ENCODE measurements at regions not wholly inside any gene's neighbourhood (a gene's known extent, or its start where the extent isn't known, plus 50 kb on each side); places are given as distances from the start of the nearest gene placed in this dataset.
"Not testable (repeated sequence)": the region's sequence is repeated elsewhere in the genome, so short reads cannot be mapped to it uniquely, and the experiment has no call there.

- POLR2A ChIA-PET, result no interaction called here
- DNase-seq, result no peak
- ATAC-seq (ENCODE audit: low read depth), result no peak
- CTCF ChIA-PET, result no interaction called here
- H3K4me1 Mint-ChIP-seq, result no peaks in the 10 kb centered on the region
- H3K36me3 Mint-ChIP-seq (ENCODE audit: low read depth), result no peaks in the 10 kb centered on the region
- TF ChIP-seq, protein P1, sequence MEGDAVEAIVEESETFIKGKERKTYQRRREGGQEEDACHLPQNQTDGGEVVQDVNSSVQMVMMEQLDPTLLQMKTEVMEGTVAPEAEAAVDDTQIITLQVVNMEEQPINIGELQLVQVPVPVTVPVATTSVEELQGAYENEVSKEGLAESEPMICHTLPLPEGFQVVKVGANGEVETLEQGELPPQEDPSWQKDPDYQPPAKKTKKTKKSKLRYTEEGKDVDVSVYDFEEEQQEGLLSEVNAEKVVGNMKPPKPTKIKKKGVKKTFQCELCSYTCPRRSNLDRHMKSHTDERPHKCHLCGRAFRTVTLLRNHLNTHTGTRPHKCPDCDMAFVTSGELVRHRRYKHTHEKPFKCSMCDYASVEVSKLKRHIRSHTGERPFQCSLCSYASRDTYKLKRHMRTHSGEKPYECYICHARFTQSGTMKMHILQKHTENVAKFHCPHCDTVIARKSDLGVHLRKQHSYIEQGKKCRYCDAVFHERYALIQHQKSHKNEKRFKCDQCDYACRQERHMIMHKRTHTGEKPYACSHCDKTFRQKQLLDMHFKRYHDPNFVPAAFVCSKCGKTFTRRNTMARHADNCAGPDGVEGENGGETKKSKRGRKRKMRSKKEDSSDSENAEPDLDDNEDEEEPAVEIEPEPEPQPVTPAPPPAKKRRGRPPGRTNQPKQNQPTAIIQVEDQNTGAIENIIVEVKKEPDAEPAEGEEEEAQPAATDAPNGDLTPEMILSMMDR (IDR thresholded peaks at IDR 0.05), result no peak
- no peaks in the 10 kb centered on the region for H3K27me3 Mint-ChIP-seq
- no peak overlapping the region for H3K4me3 Mint-ChIP-seq
- intact Hi-C loops (cut with micrococcal nuclease), result no loop called here
- no peaks in the 10 kb centered on the region for H3K9me3 Mint-ChIP-seq
- H3K27ac Mint-ChIP-seq, result no peak overlapping the region
Measured at GRCh38 chr1:221972276-221973235, 230.7 kb upstream of the DUSP10 start.

DNA sequence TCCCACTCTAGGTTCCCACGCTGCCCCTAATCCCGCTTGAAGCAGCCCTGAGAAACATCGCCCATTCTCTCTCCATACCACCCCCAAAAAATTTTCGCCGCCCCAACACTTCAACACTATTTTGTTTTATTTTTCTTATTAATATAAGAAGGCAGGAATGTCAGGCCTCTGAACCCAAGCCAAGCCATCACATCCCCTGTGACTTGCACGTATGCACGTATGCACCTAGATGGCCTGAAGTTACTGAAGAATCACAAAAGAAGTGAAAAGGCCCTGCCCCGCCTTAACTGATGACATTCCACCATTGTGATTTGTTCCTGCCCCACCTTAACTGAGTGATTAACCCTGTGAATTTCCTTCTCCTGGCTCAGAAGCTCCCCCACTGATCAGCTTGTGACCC, 229.1 kb upstream of the DUSP10 start:
- H3K27ac Mint-ChIP-seq; CTCF ChIA-PET; H3K27me3 Mint-ChIP-seq; H3K4me1 Mint-ChIP-seq; H3K36me3 Mint-ChIP-seq (ENCODE audit: low read depth); intact Hi-C loops (cut with micrococcal nuclease); POLR2A ChIA-PET; H3K4me3 Mint-ChIP-seq; H3K9me3 Mint-ChIP-seq; ATAC-seq (ENCODE audit: low read depth); DNase-seq: not testable (repeated sequence)

GRCh38 chr1:221969298-221969858, 227.5 kb upstream of the DUSP10 start:
- H3K27ac Mint-ChIP-seq; H3K27me3 Mint-ChIP-seq; H3K9me3 Mint-ChIP-seq; DNase-seq; H3K4me1 Mint-ChIP-seq; intact Hi-C loops (cut with micrococcal nuclease); POLR2A ChIA-PET; H3K36me3 Mint-ChIP-seq (ENCODE audit: low read depth); CTCF ChIA-PET; ATAC-seq (ENCODE audit: low read depth); H3K4me3 Mint-ChIP-seq: not testable (repeated sequence)

DNA sequence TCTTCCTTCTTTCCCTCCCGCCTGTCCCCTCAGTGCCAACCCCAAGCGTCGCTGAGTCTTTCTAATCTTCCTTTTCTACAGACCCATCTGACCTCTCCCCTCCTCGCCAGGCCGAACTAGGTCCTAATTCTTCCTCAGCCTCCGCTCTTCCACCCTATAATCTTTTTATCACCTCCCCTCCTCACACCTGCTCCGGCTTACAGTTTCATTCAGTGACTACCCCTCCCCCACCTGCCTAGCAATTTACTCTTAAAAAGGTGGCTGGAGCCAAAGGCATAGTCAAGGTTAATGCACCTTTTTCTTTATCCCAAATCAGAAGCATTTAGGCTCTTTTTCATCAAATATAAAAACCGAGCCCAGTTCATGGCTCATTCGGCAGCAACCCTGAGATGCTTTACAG, 225.6 kb upstream of the DUSP10 start:
- ATAC-seq (ENCODE audit: low read depth); H3K9me3 Mint-ChIP-seq; CTCF ChIA-PET; H3K4me1 Mint-ChIP-seq; POLR2A ChIA-PET; H3K27ac Mint-ChIP-seq; H3K36me3 Mint-ChIP-seq (ENCODE audit: low read depth); DNase-seq; H3K4me3 Mint-ChIP-seq; H3K27me3 Mint-ChIP-seq; intact Hi-C loops (cut with micrococcal nuclease): not testable (repeated sequence)

DNA sequence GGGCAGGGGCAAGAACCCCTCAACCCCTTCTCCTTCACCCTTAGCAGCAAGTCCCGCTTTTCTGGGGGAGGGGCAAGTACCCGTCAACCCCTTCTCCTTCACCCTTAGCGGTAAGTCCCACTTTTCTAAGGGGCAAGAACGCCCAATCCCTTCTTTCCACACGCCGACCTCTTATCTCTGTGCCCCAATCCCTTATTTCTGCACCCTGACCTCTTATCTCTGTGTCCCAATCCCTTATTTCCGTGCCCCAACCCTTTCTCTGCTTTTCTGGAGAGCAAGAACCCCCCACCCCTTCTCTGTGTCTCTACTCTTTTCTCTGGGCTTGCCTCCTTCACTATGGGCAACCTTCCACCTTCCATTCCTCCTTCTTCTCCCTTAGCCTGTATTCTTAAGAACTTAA, 225.0 kb upstream of the DUSP10 start:
- ATAC-seq (ENCODE audit: low read depth); POLR2A ChIA-PET; DNase-seq; H3K9me3 Mint-ChIP-seq; H3K36me3 Mint-ChIP-seq (ENCODE audit: low read depth); H3K4me1 Mint-ChIP-seq; CTCF ChIA-PET; H3K27ac Mint-ChIP-seq; H3K4me3 Mint-ChIP-seq; intact Hi-C loops (cut with micrococcal nuclease); H3K27me3 Mint-ChIP-seq: not testable (repeated sequence)

- ATAC-seq (ENCODE audit: low read depth); intact Hi-C loops (cut with micrococcal nuclease); POLR2A ChIA-PET; H3K4me3 Mint-ChIP-seq; H3K27ac Mint-ChIP-seq; H3K9me3 Mint-ChIP-seq; H3K27me3 Mint-ChIP-seq; DNase-seq; H3K36me3 Mint-ChIP-seq (ENCODE audit: low read depth); CTCF ChIA-PET: not testable (repeated sequence)
- H3K4me1 Mint-ChIP-seq, result peaks cover 14% of the 10 kb centered on the region
Measured at GRCh38 chr1:221965891-221966290, 224.0 kb upstream of the DUSP10 start.

GRCh38 chr1:221965252-221965651, 223.4 kb upstream of the DUSP10 start:
- Mint-ChIP-seq H3K27me3 (no peaks in the 10 kb centered on the region), H3K9me3 (no peaks in the 10 kb centered on the region), H3K4me3 (no peak overlapping the region), H3K4me1 (peaks cover 17% of the 10 kb centered on the region), H3K27ac (no peak overlapping the region), H3K36me3 (ENCODE audit: low read depth) (no peaks in the 10 kb centered on the region)
- ChIA-PET POLR2A (no interaction called here), CTCF (no interaction called here)
- DNase-seq (no peak), ATAC-seq (ENCODE audit: low read depth) (no peak)
- TF ChIP-seq, protein P1 (IDR thresholded peaks at IDR 0.05), result no peak
- intact Hi-C loops (cut with micrococcal nuclease), result no loop called here
